NCI-H2171 treated with DMSO at 0.1 percent for 48 hours (cell line): ENCODE measurements at regions not wholly inside any gene's neighbourhood (a gene's known extent, or its start where the extent isn't known, plus 50 kb on each side); places are given as distances from the start of the nearest gene placed in this dataset.
"Not testable (repeated sequence)": the region's sequence is repeated elsewhere in the genome, so short reads cannot be mapped to it uniquely, and the experiment has no call there.

Experiments
- DNase-seq: peaks from one replicate; lab custom pipeline; 2025; lab: John Stamatoyannopoulos, UW

DNA sequence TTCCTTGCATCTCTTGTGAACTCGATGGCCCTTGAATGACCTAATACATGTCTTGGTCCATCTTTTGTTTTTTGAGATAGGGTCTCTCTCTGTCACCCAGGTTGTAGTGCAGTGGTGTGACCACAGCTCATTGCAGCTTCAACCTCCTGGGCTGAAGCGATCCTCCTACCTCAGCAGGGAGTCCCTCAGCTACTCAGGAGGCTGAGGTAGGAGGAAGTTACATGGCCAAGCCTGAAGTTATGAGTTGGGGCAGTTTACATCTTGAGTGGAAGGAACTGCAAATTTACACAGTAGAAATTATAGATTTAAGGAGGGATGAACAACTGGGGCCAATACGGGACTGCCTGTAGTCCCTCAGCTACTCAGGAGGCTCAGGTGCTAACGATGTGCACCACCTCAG lies 97.2 kb upstream of the METTL14 start:
- DNase-seq: no peak

DNA sequence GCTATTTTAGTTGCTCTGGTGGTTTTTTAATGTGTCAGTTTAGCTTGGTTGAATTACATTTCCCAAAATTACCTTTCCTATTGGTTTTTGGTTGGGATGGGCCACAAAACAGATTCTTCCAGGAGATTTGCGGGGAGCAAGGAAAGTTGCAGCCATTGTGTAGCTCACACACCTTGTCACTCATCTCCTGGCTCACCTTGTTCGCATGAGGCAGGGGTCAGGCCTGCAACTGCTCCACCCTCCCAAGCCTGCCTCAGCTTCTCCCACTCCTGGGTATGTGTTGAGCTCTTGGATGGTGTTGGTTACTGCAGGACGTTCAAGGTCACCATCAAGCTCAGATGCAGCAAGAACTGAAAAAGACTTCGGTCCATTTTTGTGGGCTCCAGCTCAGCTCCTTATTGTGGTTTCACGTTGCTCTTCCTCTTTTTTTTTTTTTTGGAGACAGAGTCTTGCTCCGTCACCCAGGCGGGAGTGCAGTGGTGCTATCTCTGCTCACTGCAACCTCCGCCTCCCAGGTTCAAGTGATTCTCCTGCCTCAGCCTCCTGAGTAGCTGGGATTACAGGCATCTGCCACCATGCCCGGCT lies 95.6 kb upstream of the METTL14 start:
- no peak for DNase-seq

GRCh38 chr4:118591339-118592046 lies 93.7 kb upstream of the METTL14 start:
- DNase-seq: not testable (repeated sequence)

DNA sequence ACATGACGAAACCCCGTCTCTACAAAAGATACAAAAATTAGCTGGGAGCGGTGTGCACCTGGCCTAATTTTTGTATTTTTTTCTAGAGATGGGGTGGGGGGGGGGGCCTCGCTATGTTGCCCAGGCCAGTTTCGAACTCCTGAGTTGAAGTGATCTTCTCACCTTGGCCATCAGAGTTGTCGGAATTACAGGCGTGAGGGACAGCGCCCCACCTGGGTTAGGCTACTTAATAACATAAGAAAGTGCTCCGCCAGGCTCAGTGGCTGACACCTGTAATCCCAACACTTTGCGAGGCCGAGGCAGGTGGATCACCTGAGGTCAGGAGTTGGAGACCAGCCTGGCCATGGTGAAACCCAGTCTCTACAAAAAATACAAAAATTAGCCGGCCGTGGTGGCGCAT lies 92.9 kb upstream of the METTL14 start:
- DNase-seq: not testable (repeated sequence)

- not testable (repeated sequence) for DNase-seq
These were observed 89.3 kb upstream of the METTL14 start for GRCh38 chr4:118595883-118596282.

- not testable (repeated sequence) for DNase-seq
These were observed 60.1 kb upstream of the METTL14 start for GRCh38 chr4:118625097-118625496.

DNA sequence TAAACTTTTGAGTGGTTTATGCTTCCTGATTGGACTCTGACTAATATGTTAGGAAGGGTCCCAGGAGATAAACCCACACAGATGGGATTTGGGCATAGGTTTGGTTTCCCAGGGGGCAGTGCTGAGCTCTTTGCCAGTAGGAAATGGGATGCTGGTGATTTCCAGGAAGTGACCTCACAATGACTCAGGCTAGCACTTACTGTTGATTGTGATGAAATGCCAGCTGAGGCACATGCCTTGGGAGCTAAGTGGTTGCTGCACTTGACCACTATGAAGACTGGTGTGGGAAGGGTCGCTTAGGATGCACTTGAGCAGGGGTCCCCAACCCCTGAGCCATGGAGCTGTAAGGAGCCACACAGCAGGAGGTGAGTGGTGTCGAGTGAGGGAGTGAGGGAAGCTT lies 55.5 kb upstream of the METTL14 start:
- DNase-seq: not testable (repeated sequence)

DNA sequence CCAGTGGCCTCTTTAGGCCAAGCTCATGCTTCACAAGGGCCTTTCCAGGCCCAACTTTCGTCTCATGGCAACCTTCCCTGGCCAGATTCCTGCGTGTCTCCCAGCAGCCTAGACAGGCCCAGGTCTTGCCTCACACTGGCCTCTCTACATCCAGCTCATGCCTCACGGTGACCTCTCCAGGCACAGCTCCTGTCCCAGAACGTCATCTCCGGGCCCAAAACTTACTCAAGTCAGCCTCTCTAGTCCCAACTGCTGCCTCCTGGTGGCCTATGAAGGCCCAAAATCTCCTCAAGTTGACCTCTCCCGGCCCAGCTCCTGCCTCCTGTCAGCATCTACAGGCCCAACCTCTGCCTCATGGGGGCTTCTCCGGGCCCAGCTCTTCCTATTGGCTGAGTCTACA lies 54.3 kb upstream of the METTL14 start:
- not testable (repeated sequence) for DNase-seq

DNA sequence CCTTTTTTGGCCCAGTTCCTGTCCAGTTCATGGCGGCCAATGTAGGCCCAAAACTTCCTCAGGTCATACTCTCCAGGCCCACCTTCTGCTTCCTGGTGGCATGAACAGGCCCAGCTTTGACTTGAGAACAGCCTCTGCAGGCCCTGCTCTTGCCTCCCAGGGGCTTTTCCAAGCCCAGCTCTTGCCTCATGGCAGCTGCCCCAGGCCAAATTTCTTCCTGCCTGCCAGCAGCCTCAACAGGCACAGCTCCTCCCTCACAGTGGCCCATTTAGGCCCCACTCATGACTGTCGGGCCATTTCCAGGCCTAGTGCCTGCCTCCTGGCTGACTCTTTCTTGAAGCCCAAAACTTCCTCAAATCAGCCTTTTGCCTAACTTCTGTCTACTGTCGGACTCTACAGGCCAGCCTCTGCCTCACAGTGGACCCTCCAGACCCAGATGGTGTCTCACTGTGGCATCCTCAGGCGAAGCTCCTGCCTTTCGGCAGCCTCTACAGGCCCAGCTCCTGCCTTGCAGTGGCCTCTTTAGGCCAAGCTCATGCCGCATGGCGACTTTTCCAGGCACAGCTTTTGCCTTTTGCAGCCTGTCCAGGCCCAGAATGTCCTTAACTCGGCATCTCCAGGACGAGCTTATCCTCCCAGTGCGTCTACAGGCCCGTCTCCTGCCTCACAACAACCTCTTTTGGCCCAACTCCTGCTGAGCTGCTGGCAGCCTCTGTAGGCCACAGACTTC lies 53.7 kb upstream of the METTL14 start:
- not testable (repeated sequence) for DNase-seq

- DNase-seq: not testable (repeated sequence)
These were observed 51.7 kb upstream of the METTL14 start for GRCh38 chr4:118633476-118633875.

- not testable (repeated sequence) for DNase-seq
These were observed 50.9 kb upstream of the METTL14 start for GRCh38 chr4:118634126-118634875.
